ENCODE measurements at regions not wholly inside any gene's neighbourhood (a gene's known extent, or its start where the extent isn't known, plus 50 kb on each side); places are given as distances from the start of the nearest gene placed in this dataset.

DNA sequence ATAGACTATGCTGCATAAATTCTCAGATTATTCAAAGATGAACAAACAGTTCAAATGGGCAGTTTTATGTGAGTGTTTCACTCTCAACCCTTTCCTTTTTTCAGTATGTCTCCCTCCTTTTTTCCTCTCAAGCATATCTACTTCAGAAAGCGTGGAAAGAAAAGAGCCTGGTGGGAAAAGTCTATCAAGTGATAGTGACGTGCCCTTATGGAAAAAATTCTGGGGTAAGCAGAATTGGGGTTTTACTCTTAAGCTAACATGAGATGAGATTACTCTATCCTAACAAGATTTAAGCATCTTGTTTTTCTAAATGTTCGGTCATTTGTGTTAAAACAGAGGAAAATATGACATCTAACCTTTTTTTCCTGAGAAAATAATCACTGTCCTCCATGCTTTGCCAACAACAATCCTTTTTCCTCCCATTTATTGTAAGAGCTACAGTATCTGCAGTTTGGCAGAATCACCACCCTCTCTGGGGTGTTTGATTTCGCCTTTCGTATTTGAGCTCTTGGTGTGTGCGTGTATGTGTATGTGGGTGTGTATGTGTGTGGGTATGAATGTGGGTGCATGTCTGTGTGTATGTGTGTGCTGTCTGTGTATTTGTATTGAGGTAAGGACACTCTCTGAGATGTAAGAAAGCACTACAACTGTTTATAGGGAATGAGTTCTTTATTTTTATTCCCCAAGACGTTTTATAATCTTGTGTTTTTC lies 143.9 kb upstream of the L3MBTL4 start:
- TF ChIP-seq, protein P1, sequence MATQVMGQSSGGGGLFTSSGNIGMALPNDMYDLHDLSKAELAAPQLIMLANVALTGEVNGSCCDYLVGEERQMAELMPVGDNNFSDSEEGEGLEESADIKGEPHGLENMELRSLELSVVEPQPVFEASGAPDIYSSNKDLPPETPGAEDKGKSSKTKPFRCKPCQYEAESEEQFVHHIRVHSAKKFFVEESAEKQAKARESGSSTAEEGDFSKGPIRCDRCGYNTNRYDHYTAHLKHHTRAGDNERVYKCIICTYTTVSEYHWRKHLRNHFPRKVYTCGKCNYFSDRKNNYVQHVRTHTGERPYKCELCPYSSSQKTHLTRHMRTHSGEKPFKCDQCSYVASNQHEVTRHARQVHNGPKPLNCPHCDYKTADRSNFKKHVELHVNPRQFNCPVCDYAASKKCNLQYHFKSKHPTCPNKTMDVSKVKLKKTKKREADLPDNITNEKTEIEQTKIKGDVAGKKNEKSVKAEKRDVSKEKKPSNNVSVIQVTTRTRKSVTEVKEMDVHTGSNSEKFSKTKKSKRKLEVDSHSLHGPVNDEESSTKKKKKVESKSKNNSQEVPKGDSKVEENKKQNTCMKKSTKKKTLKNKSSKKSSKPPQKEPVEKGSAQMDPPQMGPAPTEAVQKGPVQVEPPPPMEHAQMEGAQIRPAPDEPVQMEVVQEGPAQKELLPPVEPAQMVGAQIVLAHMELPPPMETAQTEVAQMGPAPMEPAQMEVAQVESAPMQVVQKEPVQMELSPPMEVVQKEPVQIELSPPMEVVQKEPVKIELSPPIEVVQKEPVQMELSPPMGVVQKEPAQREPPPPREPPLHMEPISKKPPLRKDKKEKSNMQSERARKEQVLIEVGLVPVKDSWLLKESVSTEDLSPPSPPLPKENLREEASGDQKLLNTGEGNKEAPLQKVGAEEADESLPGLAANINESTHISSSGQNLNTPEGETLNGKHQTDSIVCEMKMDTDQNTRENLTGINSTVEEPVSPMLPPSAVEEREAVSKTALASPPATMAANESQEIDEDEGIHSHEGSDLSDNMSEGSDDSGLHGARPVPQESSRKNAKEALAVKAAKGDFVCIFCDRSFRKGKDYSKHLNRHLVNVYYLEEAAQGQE (IDR thresholded peaks at IDR 0.05; ENCODE audit: low read depth) = no peak
- TF ChIP-seq TAF1 (IDR thresholded peaks at IDR 0.05; ENCODE audit: low read depth) (no peak), RAD21 (IDR thresholded peaks at IDR 0.05; ENCODE audit: low read depth) (no peak), EP300 (IDR thresholded peaks at IDR 0.05; ENCODE audit: borderline replicate concordance) (no peak), ZBTB7A (IDR thresholded peaks at IDR 0.05; ENCODE audit: low read depth) (no peak), YY1 (IDR thresholded peaks at IDR 0.05; ENCODE audit: low read depth) (no peak), CREB1 (IDR thresholded peaks at IDR 0.05; ENCODE audit: low read depth) (no peak), TEAD4 (IDR thresholded peaks at IDR 0.05) (no peak), FOXM1 (IDR thresholded peaks at IDR 0.05; ENCODE audit: borderline replicate concordance, low read depth) (no peak), EGR1 (IDR thresholded peaks at IDR 0.05) (no peak)
- TF ChIP-seq, protein P2, sequence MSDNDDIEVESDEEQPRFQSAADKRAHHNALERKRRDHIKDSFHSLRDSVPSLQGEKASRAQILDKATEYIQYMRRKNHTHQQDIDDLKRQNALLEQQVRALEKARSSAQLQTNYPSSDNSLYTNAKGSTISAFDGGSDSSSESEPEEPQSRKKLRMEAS (IDR thresholded peaks at IDR 0.05) = no peak
- TF ChIP-seq, protein P3, sequence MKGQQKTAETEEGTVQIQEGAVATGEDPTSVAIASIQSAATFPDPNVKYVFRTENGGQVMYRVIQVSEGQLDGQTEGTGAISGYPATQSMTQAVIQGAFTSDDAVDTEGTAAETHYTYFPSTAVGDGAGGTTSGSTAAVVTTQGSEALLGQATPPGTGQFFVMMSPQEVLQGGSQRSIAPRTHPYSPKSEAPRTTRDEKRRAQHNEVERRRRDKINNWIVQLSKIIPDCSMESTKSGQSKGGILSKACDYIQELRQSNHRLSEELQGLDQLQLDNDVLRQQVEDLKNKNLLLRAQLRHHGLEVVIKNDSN (IDR thresholded peaks at IDR 0.05) = no peak

Measured in Ishikawa (cell line).